Hematopoietic multipotent progenitor cell treated with erythropoietin and hydrocortisone succinate and interleukin-3 and kit ligand, for 4 days (in vitro differentiated cells): ENCODE measurements at regions not wholly inside any gene's neighbourhood (a gene's known extent, or its start where the extent isn't known, plus 50 kb on each side); places are given as distances from the start of the nearest gene placed in this dataset.

Experiments
- DNase-seq: peaks from one replicate; pipeline ENCODE4 v3.0.0-alpha.2; 2015

- DNase-seq, result no peak
These were observed 466.5 kb upstream of the MAF start for GRCh38 chr16:80066805-80067580.

DNA sequence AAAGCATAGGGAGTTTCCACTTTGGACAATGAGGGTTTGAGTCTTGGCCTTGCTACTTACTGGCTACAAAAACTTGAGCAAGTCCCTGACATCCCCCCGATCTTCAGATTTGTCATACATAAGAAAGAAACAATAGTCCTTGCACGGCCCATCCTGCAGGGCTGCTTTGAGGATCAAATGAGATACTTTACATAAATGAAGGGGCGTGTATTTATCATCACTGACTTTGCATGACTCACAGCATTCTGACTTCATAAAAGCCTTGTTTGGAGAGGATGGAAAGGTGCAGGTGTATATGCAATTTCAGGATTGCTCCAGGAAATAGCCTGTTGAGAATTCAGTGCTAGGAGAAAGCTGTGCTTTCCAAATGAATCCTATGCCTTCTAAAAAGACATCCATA lies 465.0 kb upstream of the MAF start:
- DNase-seq, result no peak

GRCh38 chr16:80063713-80064069 lies 463.2 kb upstream of the MAF start:
- no peak for DNase-seq

- DNase-seq, result no peak
These were observed 462.6 kb upstream of the MAF start for GRCh38 chr16:80063031-80063712.

DNA sequence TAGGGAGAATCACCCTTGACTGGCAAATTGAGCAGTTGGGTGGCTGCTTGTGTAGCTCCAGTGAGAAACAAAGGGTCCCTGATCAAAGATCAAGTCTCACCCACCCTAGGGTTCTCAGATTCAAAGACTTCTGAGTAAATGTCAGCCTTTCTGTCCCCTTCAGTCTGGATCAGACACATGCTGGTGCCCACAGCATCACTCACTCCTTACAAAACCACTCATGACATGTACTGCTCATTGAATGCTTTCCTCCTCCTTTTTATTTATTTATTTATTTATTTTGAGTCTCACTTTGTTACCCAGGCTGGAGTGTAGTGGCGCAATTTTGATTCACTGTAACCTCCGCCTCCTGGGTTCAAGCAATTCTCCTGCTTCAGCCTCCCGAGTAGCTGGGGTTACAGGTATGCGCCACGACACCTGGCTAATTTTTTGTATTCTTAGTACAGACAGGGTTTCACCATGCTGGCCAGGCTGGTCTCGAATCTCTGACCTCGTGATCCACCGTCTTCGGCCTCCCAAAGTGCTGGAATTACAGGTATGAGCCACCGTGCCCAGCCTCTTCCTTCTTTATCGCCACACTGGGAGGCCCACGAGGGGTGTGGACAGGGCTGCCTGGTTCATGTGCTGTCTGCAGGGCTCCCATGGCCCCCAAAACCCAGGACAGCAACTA lies 462.0 kb upstream of the MAF start:
- DNase-seq, result no peak

DNA sequence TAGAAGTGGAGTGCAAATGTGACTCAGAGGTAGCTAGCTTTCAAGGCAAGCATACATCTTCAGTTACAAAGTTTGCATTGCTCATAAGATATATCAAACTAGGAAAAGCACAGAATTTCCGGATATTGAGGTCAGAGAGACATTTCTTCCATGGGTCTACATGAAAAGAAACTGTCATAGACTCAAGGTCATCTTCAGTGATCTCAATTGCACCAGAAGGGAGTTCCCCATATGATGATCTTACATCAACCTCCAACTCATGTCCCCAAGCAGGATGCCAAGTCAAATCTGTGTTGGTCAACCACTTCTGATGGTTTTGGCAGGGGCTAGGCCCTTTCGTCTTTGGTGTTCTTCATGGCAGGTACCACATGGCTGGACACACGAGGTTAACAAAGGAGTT lies 459.9 kb upstream of the MAF start:
- no peak for DNase-seq

- DNase-seq, result no peak
These were observed 459.3 kb upstream of the MAF start for GRCh38 chr16:80059836-80060235.

GRCh38 chr16:80058214-80058613 lies 457.7 kb upstream of the MAF start:
- DNase-seq, result no peak

- no peak for DNase-seq
These were observed 455.8 kb upstream of the MAF start for GRCh38 chr16:80056324-80056723.

DNA sequence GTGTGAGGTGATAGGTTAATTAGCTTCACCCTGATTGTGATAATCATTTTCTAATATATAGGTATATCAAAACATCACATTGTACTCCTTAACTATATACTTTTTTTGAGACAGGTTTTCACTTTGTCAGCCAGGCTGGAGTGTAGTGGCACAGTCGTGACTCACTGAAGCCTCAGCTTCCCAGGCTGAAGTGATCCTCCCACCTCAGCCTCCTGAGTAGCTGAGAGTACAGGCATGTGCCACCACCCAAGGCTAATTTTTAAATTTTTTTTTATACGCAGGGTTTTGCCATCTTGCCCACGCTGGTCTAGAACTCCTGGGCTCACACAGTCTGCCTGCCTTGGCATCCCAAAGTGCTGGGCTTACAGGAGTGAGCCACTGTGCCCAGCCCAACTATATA lies 455.3 kb upstream of the MAF start:
- DNase-seq, result no peak

DNA sequence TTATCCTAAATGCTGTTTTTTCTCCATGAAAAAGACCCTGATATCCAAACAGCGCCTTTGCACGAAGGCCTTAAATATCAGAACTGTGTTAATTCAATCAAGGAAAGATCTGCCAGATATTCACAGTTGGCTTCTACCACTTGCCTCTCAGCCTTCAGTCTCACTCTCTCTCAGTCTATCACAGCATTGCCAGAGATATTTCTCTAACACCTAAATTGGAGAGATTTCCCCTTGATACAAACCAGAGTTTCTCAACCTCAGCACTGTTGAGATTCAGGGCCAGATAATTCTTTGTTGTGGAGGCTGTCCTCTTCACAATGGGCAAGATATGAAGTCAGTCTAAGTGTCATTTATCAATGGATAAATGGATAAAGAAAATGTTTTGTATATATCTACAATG lies 454.1 kb upstream of the MAF start:
- DNase-seq, result no peak

DNA sequence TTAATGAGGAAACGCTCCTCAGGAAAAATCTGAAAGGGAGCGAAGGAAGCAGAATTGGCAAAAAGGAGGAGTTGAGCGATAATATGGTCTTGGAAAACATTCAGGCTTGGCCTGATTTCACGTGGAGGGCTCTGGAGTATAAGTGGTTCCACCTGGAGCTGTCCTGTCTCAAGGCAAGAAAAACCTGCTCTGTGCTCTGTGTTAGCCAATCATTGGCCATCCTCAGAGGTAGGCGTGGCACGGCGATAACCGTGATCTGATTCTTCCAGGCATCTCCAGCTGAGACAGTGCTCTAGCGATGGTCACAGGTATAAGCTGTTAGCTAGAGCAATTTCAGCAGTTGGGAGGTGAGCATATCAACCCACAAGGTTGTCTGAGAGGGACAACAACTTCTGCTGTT lies 450.5 kb upstream of the MAF start:
- DNase-seq, result no peak

GRCh38 chr16:80048250-80048649 lies 447.7 kb upstream of the MAF start:
- DNase-seq, result no peak

DNA sequence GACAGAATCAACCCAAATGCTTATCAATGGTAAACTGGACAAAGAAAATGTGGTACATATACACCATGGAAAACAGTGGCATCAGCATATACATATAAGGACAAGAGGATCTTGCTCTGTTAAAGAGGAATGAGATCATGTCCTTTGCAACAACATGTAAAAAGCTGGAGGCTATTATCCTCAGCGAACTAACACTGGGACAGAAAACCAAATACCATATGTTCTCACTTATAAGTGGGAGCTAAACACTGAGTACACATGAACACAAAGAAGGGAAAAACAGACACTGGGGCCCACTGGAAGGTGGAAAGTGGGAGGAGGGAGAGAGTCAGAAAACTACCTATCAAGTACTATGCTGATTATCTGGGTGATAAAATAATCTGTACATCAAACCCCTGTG lies 447.3 kb upstream of the MAF start:
- DNase-seq, result no peak

DNA sequence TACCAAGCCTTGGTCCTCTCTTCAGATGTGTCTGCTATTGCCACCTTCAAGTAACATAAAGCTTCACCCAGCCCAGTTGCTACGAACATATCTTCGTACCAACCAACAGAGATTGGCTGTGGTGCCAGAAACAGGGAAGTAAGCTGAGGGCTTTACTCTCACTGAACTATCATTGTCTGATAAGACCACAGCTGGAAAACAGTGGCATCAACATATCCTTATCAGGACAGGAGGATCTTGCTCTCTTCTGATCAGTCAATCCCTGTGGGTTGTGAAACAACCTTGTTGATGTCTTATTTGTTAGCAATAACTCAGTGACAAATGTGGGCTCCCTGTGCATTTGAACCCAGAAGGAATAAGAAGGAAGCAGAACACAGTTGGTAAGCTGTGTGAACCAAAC lies 446.3 kb upstream of the MAF start:
- DNase-seq, result peak; percentile 48

- DNase-seq, result no peak
These were observed 445.7 kb upstream of the MAF start for GRCh38 chr16:80046261-80046660.

DNA sequence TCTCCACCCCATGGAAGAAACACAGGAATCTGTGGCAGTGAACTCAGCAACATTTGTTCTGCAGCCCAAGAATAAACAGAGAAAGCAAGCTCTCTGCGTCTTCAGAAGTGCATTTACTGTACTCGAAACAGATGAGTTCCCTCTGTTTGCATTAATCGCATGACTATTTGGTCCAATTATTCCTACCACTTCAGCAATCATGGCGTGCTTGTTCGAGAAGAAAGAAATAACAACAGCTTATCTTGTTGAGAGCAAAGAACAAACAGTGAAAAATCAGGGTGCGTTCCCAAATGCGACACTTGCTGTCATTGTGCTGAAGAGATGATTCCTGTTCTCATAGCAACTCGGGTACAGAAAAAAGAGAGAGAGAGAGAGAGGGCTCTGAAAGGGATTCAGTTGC lies 445.3 kb upstream of the MAF start:
- DNase-seq, result no peak

DNA sequence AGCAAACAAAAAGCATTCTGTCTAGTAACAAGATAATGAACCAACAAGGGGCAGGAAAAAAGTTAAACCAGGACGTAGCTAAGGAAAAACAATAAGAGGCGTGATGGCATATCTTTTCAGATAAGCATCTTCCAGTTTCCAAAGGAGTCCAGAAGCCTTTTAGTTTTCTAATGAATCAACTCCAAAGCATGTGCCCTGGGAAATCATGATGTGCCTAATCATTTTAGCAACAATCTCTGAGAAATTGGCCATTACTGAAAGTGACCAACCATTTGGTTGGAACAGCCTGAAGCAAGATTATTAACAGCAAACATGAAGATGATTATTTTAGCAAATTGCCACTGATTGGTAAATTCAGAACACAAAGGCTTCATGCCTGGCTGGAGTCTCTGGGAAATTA lies 440.9 kb upstream of the MAF start:
- no peak for DNase-seq

GRCh38 chr16:80040814-80041213 lies 440.3 kb upstream of the MAF start:
- no peak for DNase-seq

DNA sequence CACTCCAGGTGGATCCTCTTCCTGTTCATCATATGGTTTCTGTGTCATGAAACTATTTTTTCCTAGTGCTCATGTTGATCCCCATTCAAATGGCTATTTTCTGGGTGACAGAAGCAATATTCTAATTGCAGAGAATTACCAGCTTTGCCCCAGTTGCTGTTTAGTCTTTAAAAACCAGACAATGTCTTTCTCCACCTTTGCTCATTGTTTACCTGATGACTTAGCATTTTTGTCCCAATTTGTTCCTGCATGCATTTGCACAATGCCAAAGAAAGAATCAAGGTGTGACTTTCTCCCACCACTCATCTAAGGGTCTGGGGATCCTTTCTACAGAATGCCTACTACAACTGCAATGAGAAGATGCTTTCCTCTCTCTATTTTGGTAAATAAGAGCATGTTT lies 439.9 kb upstream of the MAF start:
- DNase-seq, result no peak

DNA sequence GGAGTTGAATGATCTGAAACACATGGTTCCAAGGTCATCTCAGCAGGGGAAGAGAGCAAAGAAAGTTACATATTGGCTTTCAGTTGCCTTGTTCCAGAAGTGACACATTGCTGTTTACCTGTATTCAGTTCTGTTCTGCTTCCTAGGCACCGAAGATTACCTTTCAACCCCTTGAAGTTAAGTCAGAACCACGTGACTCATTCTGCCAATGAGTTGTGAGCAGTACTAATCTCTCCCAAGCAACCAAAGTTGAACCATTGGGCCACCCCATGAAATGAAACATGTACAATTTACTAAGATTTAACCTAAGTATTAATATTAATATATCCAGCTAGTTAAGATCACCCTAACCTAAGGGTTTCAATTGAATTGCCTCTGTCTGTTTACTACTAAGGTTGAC lies 439.2 kb upstream of the MAF start:
- DNase-seq, result no peak

DNA sequence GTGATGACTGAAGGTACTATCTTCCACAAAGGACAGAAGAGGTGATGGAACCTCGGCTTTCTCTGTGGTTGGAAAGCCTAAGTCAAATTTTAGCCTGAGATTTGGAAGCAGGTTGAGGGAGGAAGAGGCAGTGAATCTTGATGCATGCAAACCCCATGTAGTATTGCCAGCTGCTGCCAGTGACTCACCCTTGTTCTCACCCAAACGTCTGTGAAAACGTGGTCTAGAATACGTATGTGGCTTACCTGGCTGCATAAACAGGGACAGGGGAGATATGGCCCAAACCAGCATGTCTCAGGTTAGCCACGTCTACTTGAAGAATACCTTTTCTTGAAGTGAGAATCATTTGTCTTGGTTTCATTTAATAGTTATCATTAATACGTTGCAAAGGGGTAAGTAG lies 438.0 kb upstream of the MAF start:
- DNase-seq, result no peak

DNA sequence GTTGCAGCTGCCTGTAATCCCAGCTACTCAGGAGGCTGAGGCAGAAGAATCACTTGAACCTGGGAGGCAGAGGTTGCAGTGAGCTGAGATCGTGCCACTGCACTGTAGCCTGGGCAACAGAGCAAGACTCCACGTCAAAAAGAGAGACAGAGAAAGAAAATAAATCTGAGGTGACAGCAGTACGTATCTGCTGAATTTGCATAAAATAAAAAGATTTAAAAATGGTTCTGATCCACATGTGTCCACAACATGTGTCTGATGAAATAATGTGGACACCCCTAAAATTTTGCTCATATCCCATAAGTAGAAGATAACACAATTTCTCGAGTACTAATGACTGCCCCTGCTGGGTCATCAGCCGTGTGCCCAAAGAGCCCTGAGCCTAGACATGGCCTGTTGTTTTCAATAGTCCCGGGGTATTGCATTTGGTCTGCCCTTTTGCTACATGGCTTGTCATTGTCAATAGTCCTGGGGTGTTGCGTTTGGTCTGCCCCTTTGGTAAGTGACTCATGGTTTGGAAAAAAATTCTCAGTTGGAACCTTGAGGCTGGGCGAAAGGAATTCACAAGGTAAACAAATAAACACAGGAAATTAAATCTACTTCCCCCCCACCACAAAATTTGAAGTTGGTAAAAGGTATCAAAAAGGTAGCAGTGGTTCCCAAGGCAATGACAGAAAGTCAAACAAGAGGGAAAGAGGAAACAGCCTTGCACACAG lies 434.6 kb upstream of the MAF start:
- no peak for DNase-seq

- DNase-seq, result no peak
These were observed 433.9 kb upstream of the MAF start for GRCh38 chr16:80034469-80034826.
